ENCODE measurements at regions not wholly inside any gene's neighbourhood (a gene's known extent, or its start where the extent isn't known, plus 50 kb on each side); places are given as distances from the start of the nearest gene placed in this dataset.

DNA sequence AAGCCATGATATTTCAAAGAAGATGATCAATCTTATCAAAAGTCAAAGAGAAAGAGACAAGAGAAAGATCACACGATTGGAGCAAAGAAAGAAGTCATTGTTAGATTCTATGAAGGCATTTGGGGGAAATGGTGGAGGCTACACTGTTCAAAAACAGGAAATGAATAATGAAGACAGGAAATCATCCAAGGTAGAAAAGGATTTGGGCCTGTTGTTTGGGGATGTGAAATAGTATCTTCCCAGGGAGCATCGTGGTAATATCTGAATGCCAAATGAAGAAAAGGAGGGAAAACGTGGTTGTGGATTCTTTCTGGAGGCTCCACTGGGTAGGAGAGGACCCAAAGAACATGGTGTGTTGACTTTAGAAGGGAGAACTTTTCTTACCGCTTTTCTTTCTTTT lies 482.4 kb downstream of the NLGN4X start:
- Histone ChIP-seq H2AK5ac (ENCODE audit: low read length, severe bottlenecking) (no peak overlapping the region), H3K4me3 (ENCODE audit: insufficient read depth in 1 of 2, low read depth in 1 of 2, low read length in 2 of 2) (no peak overlapping the region), H3K9me3 (ENCODE audit: control insufficient read depth, low read length) (peaks cover 12% of the 10 kb centered on the region), H3K79me1 (replicated peaks; ENCODE audit: low read length, poor library complexity, severe bottlenecking) (no peaks in the 10 kb centered on the region), H4K8ac (ENCODE audit: low read length) (no peak overlapping the region), H3K4ac (ENCODE audit: low read depth in 1 of 2, low read length in 2 of 2) (no peak overlapping the region), H3K27ac (ENCODE audit: low read length, poor library complexity, severe bottlenecking) (no peak overlapping the region), H3K14ac (ENCODE audit: low read length in 2 of 2) (no peak overlapping the region), H3K27me3 (ENCODE audit: control insufficient read depth in 1 of 2, insufficient read depth in 1 of 2, low read length in 2 of 2) (no peaks in the 10 kb centered on the region), H2AFZ (ENCODE audit: low read depth, low read length) (no peak overlapping the region), H2BK12ac (ENCODE audit: low read length in 2 of 2) (no peak overlapping the region), H3K23ac (ENCODE audit: low read length in 2 of 2) (no peak overlapping the region), H2BK15ac (ENCODE audit: low read depth, poor library complexity, severe bottlenecking) (no peak overlapping the region), H2BK120ac (ENCODE audit: low read depth, low read length) (no peak overlapping the region), H3K18ac (ENCODE audit: low read depth in 1 of 2, low read length in 2 of 2) (no peak overlapping the region), H3K4me1 (ENCODE audit: control insufficient read depth, insufficient read depth, low read depth, low read length) (no peaks in the 10 kb centered on the region), H3K4me2 (ENCODE audit: low read length, poor library complexity, severe bottlenecking) (no peak overlapping the region), H3K36me3 (ENCODE audit: control insufficient read depth in 1 of 2, insufficient read depth in 2 of 2, low read depth in 1 of 2, low read length in 2 of 2) (no peaks in the 10 kb centered on the region), H4K91ac (ENCODE audit: low read length) (no peak overlapping the region), H3K9ac (ENCODE audit: low read length) (no peak overlapping the region), H2BK5ac (ENCODE audit: low read depth, low read length, poor library complexity, severe bottlenecking) (no peak overlapping the region)
- DNase-seq = no peak
- whole genome bisulfite sequencing = 49% methylated on average over 3 of the region's 4 CpGs

DNA sequence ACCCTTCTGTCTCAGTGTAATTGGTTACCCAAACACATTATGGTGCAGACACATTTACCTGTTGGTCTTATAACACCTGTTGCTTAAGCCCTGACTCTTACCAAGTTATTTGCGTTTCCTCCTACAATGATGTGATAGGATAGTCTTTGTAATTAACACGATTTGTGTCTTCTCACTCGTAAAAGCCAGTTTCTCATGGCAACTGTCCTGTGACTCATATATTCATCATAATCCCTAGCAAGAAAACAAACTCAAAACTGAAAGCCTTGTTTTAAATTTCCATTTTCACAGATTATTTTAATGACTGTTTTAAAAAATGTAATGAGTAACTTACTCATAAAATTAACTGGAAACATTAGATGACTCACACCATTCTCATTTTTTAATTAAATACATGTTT lies 495.2 kb downstream of the NLGN4X start:
- H3K4me2 ChIP-seq (ENCODE audit: low read length, poor library complexity, severe bottlenecking) = no peak overlapping the region
- H3K9ac ChIP-seq (ENCODE audit: low read length) = no peak overlapping the region
- no CpG with 5 or more reads among the region's 3 CpGs for WGBS
- H3K27me3 ChIP-seq (ENCODE audit: control insufficient read depth in 1 of 2, insufficient read depth in 1 of 2, low read length in 2 of 2) = no peaks in the 10 kb centered on the region
- H2BK120ac ChIP-seq (ENCODE audit: low read depth, low read length) = no peak overlapping the region
- no peak overlapping the region for H3K18ac ChIP-seq (ENCODE audit: low read depth in 1 of 2, low read length in 2 of 2)
- no peak overlapping the region for H3K4me3 ChIP-seq (ENCODE audit: insufficient read depth in 1 of 2, low read depth in 1 of 2, low read length in 2 of 2)
- H3K79me1 ChIP-seq (replicated peaks; ENCODE audit: low read length, poor library complexity, severe bottlenecking) = no peaks in the 10 kb centered on the region
- H3K4me1 ChIP-seq (ENCODE audit: control insufficient read depth, insufficient read depth, low read depth, low read length) = no peaks in the 10 kb centered on the region
- no peak overlapping the region for H3K27ac ChIP-seq (ENCODE audit: low read length, poor library complexity, severe bottlenecking)
- no peaks in the 10 kb centered on the region for H3K36me3 ChIP-seq (ENCODE audit: control insufficient read depth in 1 of 2, insufficient read depth in 2 of 2, low read depth in 1 of 2, low read length in 2 of 2)
- no peak overlapping the region for H2AFZ ChIP-seq (ENCODE audit: low read depth, low read length)
- no peak overlapping the region for H3K4ac ChIP-seq (ENCODE audit: low read depth in 1 of 2, low read length in 2 of 2)
- no peak overlapping the region for H3K14ac ChIP-seq (ENCODE audit: low read length in 2 of 2)
- DNase-seq = no peak
- H2AK5ac ChIP-seq (ENCODE audit: low read length, severe bottlenecking) = no peak overlapping the region
- no peaks in the 10 kb centered on the region for H3K9me3 ChIP-seq (ENCODE audit: control insufficient read depth, low read length)
- H4K91ac ChIP-seq (ENCODE audit: low read length) = no peak overlapping the region
- no peak overlapping the region for H2BK15ac ChIP-seq (ENCODE audit: low read depth, poor library complexity, severe bottlenecking)
- H4K8ac ChIP-seq (ENCODE audit: low read length) = no peak overlapping the region
- H2BK5ac ChIP-seq (ENCODE audit: low read depth, low read length, poor library complexity, severe bottlenecking) = no peak overlapping the region
- no peak overlapping the region for H2BK12ac ChIP-seq (ENCODE audit: low read length in 2 of 2)
- no peak overlapping the region for H3K23ac ChIP-seq (ENCODE audit: low read length in 2 of 2)

DNA sequence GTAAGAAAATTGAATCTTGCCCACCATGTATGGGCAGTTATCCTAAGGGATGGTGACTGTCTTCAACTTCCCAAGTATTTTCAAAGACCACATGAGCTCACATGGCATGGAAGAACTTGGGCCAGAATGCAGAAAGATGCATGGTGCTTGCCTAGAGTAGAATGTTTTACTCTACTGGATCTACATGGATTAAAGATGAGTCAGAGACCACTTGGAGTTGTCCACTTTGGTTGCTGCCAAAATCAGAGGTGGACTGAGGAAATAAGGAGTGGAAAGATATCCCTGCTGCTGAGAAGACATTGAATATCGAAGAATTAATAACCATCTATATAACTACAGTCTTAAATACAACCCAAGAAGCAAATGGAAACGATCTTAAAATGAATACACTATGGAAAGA lies 498.1 kb downstream of the NLGN4X start:
- H3K14ac ChIP-seq (ENCODE audit: low read length in 2 of 2) = no peak overlapping the region
- H3K4me1 ChIP-seq (ENCODE audit: control insufficient read depth, insufficient read depth, low read depth, low read length) = no peaks in the 10 kb centered on the region
- no peaks in the 10 kb centered on the region for H3K79me1 ChIP-seq (replicated peaks; ENCODE audit: low read length, poor library complexity, severe bottlenecking)
- no peak overlapping the region for H2BK15ac ChIP-seq (ENCODE audit: low read depth, poor library complexity, severe bottlenecking)
- no peak overlapping the region for H2BK12ac ChIP-seq (ENCODE audit: low read length in 2 of 2)
- no peak overlapping the region for H3K4ac ChIP-seq (ENCODE audit: low read depth in 1 of 2, low read length in 2 of 2)
- no peaks in the 10 kb centered on the region for H3K36me3 ChIP-seq (ENCODE audit: control insufficient read depth in 1 of 2, insufficient read depth in 2 of 2, low read depth in 1 of 2, low read length in 2 of 2)
- H3K4me3 ChIP-seq (ENCODE audit: insufficient read depth in 1 of 2, low read depth in 1 of 2, low read length in 2 of 2) = no peak overlapping the region
- no peak overlapping the region for H3K9ac ChIP-seq (ENCODE audit: low read length)
- no peak overlapping the region for H3K23ac ChIP-seq (ENCODE audit: low read length in 2 of 2)
- peaks cover 3% of the 10 kb centered on the region for H3K9me3 ChIP-seq (ENCODE audit: control insufficient read depth, low read length)
- H2BK5ac ChIP-seq (ENCODE audit: low read depth, low read length, poor library complexity, severe bottlenecking) = no peak overlapping the region
- no peak overlapping the region for H3K4me2 ChIP-seq (ENCODE audit: low read length, poor library complexity, severe bottlenecking)
- DNase-seq = no peak
- no peak overlapping the region for H3K27ac ChIP-seq (ENCODE audit: low read length, poor library complexity, severe bottlenecking)
- H3K27me3 ChIP-seq (ENCODE audit: control insufficient read depth in 1 of 2, insufficient read depth in 1 of 2, low read length in 2 of 2) = no peaks in the 10 kb centered on the region
- no peak overlapping the region for H2BK120ac ChIP-seq (ENCODE audit: low read depth, low read length)
- no CpG with 5 or more reads among the region's 2 CpGs for WGBS
- H4K91ac ChIP-seq (ENCODE audit: low read length) = no peak overlapping the region
- no peak overlapping the region for H4K8ac ChIP-seq (ENCODE audit: low read length)
- H2AK5ac ChIP-seq (ENCODE audit: low read length, severe bottlenecking) = no peak overlapping the region
- H3K18ac ChIP-seq (ENCODE audit: low read depth in 1 of 2, low read length in 2 of 2) = no peak overlapping the region
- no peak overlapping the region for H2AFZ ChIP-seq (ENCODE audit: low read depth, low read length)

DNA sequence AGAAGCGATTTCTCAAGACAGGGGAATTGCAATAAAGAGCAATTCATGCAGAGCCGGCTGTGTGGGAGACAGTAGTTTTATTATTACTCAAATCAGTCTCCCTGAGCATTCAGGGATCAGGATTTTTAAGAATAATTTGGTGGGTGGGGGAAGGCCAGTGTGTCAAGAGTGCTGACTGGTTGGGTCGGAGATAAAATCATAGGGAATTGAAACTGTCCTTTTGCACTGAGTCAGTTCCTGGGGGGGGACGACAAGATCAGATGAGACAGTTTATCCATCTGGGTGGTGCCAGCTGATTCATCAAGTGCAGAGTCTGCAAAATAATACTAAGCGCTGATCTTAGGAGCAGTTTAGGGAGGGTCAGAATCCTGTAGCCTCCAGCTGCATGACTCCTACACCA lies 502.4 kb downstream of the NLGN4X start:
- Histone ChIP-seq H3K27me3 (ENCODE audit: control insufficient read depth in 1 of 2, insufficient read depth in 1 of 2, low read length in 2 of 2) (no peaks in the 10 kb centered on the region), H2AK5ac (ENCODE audit: low read length, severe bottlenecking) (no peak overlapping the region), H3K4me3 (ENCODE audit: insufficient read depth in 1 of 2, low read depth in 1 of 2, low read length in 2 of 2) (no peak overlapping the region), H3K4me2 (ENCODE audit: low read length, poor library complexity, severe bottlenecking) (no peak overlapping the region), H4K8ac (ENCODE audit: low read length) (no peak overlapping the region), H3K79me1 (replicated peaks; ENCODE audit: low read length, poor library complexity, severe bottlenecking) (no peaks in the 10 kb centered on the region), H3K36me3 (ENCODE audit: control insufficient read depth in 1 of 2, insufficient read depth in 2 of 2, low read depth in 1 of 2, low read length in 2 of 2) (no peaks in the 10 kb centered on the region), H2BK12ac (ENCODE audit: low read length in 2 of 2) (no peak overlapping the region), H3K4me1 (ENCODE audit: control insufficient read depth, insufficient read depth, low read depth, low read length) (no peaks in the 10 kb centered on the region), H2AFZ (ENCODE audit: low read depth, low read length) (no peak overlapping the region), H3K27ac (ENCODE audit: low read length, poor library complexity, severe bottlenecking) (no peak overlapping the region), H2BK120ac (ENCODE audit: low read depth, low read length) (no peak overlapping the region), H3K18ac (ENCODE audit: low read depth in 1 of 2, low read length in 2 of 2) (no peak overlapping the region), H3K14ac (ENCODE audit: low read length in 2 of 2) (no peak overlapping the region), H3K9ac (ENCODE audit: low read length) (no peak overlapping the region), H3K4ac (ENCODE audit: low read depth in 1 of 2, low read length in 2 of 2) (no peak overlapping the region), H3K23ac (ENCODE audit: low read length in 2 of 2) (no peak overlapping the region), H2BK5ac (ENCODE audit: low read depth, low read length, poor library complexity, severe bottlenecking) (no peak overlapping the region), H3K9me3 (ENCODE audit: control insufficient read depth, low read length) (peaks cover 6% of the 10 kb centered on the region), H2BK15ac (ENCODE audit: low read depth, poor library complexity, severe bottlenecking) (no peak overlapping the region), H4K91ac (ENCODE audit: low read length) (no peak overlapping the region)
- DNase-seq = peak; percentile 34
- 71% methylated on average over 5 of the region's 5 CpGs for WGBS

Measured in mesenchymal stem cell (in vitro differentiated cells and primary cell).